SK-N-SH (cell line): ENCODE measurements at regions not wholly inside any gene's neighbourhood (a gene's known extent, or its start where the extent isn't known, plus 50 kb on each side); places are given as distances from the start of the nearest gene placed in this dataset.

Experiments
- CTCF ChIA-PET: fragments of 300-600, 350-600 bp; formaldehyde crosslinking; extraction: SDS; loops from one replicate; lab custom pipeline; 2021; lab: Yijun Ruan, JAX
- POLR2A ChIA-PET: fragments of 350-600 bp; sonication (Branson Sonifier 250); formaldehyde crosslinking; extraction: SDS; loops from one replicate; lab custom pipeline; 2020; ENCODE audit warnings: antibody characterized with exemption, inconsistent platforms; lab: Yijun Ruan, JAX
- DNase-seq: peaks from one replicate; pipeline ENCODE4 v3.0.0; 2012
- H2AFZ ChIP-seq: fragments of 200-600 bp; sonication (generic); 2 replicates; pipeline ENCODE4 v1.8.1; 2016; ENCODE audit warnings: antibody characterized with exemption, mild to moderate bottlenecking, low read depth
- H3F3A ChIP-seq: fragments of 200-600 bp; sonication (generic); replicated peaks from 2 replicates; pipeline ENCODE3; 2016; ENCODE audit warnings: antibody characterized with exemption, mild to moderate bottlenecking; ENCODE audit not compliant: insufficient read depth
- H3K27ac ChIP-seq, 2 experiments: fragments of 200-500 bp in 1 of 2; fragments of 200-600 bp in 1 of 2; sonication (Bioruptor generic) in 1 of 2; sonication (generic), shearing (Covaris generic) in 1 of 2; 2 replicates each; pipeline versions ENCODE4 v1.5.1 to v1.6.1; 2014 to 2016; ENCODE audit warnings: low read depth in 2 of 2, inconsistent platforms in 1 of 2, low read length in 1 of 2, mild to moderate bottlenecking in 1 of 2, mixed read lengths in 1 of 2
- H3K27me3 ChIP-seq: fragments of 200-600 bp; sonication (generic), shearing (Covaris generic); 2 replicates; pipeline ENCODE4 v1.6.1; 2016; ENCODE audit warnings: mixed run types; ENCODE audit not compliant: insufficient read depth
- H3K36me3 ChIP-seq, 2 experiments: fragments of 200-500 bp in 1 of 2; fragments of 200-600 bp in 1 of 2; sonication (Bioruptor generic) in 1 of 2; sonication (generic) in 1 of 2; replicated peaks in 1 of 2; 2 replicates each; pipeline versions ENCODE3 to v1.5.1; 2014 to 2016; ENCODE audit warnings: low read length in 1 of 2, mild to moderate bottlenecking in 1 of 2; ENCODE audit not compliant: insufficient read depth in 2 of 2, control insufficient read depth in 1 of 2
- H3K4me1 ChIP-seq, 2 experiments: fragments of 200-500 bp in 1 of 2; fragments of 200-600 bp in 1 of 2; sonication (Bioruptor generic) in 1 of 2; sonication (generic), shearing (Covaris generic) in 1 of 2; 2 replicates each; pipeline versions ENCODE4 v1.5.1 to v1.6.1; 2014 to 2016; ENCODE audit warnings: low read depth in 1 of 2, low read length in 1 of 2, mixed run types in 1 of 2; ENCODE audit not compliant: insufficient read depth in 2 of 2, control insufficient read depth in 1 of 2
- H3K4me2 ChIP-seq: fragments of 200-600 bp; sonication (generic), shearing (Covaris generic); 2 replicates; pipeline ENCODE4 v1.6.1; 2017; ENCODE audit warnings: mixed run types
- H3K4me3 ChIP-seq, 2 experiments: fragments of 200-500 bp in 1 of 2; fragments of 200-600 bp in 1 of 2; sonication (Bioruptor generic) in 1 of 2; sonication (generic), shearing (Covaris generic) in 1 of 2; 2 replicates each; pipeline versions ENCODE4 v1.5.1 to v1.8.1; 2014 to 2016; ENCODE audit warnings: low read depth in 2 of 2, inconsistent platforms in 1 of 2, low read length in 1 of 2, mild to moderate bottlenecking in 1 of 2, mixed read lengths in 1 of 2, moderate library complexity in 1 of 2
- H3K79me2 ChIP-seq: fragments of 200-600 bp; sonication (generic); 2 replicates; pipeline ENCODE4 v1.8.1; 2017; ENCODE audit warnings: mild to moderate bottlenecking; ENCODE audit not compliant: insufficient read depth
- H3K9ac ChIP-seq: fragments of 200-600 bp; sonication (generic); 2 replicates; pipeline ENCODE4 v1.6.1; 2017; ENCODE audit warnings: mixed run types
- H3K9me2 ChIP-seq: fragments of 200-600 bp; sonication (generic); 2 replicates; pipeline ENCODE4 v1.6.1; 2017; ENCODE audit warnings: mixed run types
- H3K9me3 ChIP-seq: fragments of 200-600 bp; sonication (generic); 2 replicates; pipeline ENCODE4 v1.6.1; 2017; ENCODE audit warnings: mixed run types, mild to moderate bottlenecking, moderate library complexity
- H4K20me1 ChIP-seq: fragments of 200-600 bp; sonication (generic); 2 replicates; pipeline ENCODE4 v1.6.1; 2017; ENCODE audit warnings: mild to moderate bottlenecking, mixed run types; ENCODE audit not compliant: insufficient read depth
- CTCF ChIP-seq: fragments of 200-600 bp; sonication (generic); IDR thresholded peaks from 2 replicates; pipeline ENCODE4 v1.6.1; 2017; ENCODE audit warnings: antibody characterized with exemption, mild to moderate bottlenecking, moderate library complexity
- EZH2phosphoT487 ChIP-seq: fragments of 200-600 bp; sonication (generic); IDR thresholded peaks from 2 replicates; pipeline ENCODE4 v1.6.1; 2017; ENCODE audit warnings: low read depth, mixed run types, mild to moderate bottlenecking, antibody characterized with exemption, moderate library complexity, borderline replicate concordance
- GABPA ChIP-seq: IDR thresholded peaks from 2 replicates; pipeline ENCODE4 v1.4.0; 2012; ENCODE audit warnings: low read depth, mild to moderate bottlenecking
- JUND ChIP-seq: IDR thresholded peaks from 2 replicates; pipeline ENCODE4 v1.4.0; 2012
- POLR2AphosphoS5 ChIP-seq: IDR thresholded peaks from 2 replicates; pipeline ENCODE4 v1.6.1; 2012; ENCODE audit warnings: low read depth, low read length
- SMC3 ChIP-seq: IDR thresholded peaks from 2 replicates; pipeline ENCODE4 v1.6.1; 2012; ENCODE audit warnings: low read depth, low read length, improper control_type of control experiment
- WGBS: methylation state at CpG from one replicate; pipeline ENCODE4 v1.1.6; 2017; ENCODE audit warnings: low lambda C conversion rate; 5-methylcytosine and 5-hydroxymethylcytosine counted together
- TF ChIP-seq, protein P1 (sequence below): IDR thresholded peaks from 2 replicates; pipeline ENCODE4 v1.6.1; 2012; ENCODE audit warnings: mild to moderate bottlenecking, low read depth, low read length, moderate library complexity

DNA sequence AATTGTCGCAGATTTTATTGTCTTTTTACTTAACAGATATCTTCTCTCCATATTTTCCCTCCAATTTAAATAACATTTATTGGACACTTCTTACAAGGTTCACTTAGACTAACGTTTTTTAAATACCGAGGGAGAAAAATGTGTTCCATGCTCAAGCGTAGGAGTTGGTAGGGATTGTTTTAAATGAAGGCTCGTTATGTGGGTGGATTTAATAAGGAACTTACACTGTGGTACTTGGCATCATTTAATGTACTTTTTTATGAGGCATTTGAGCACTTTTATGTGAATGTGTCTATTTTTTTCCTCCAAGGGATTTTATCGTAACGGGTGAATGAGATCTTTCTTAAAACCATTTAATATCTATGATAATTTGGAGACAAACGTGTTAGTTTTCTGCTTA is 125.0 kb upstream of the MTHFD1L start (continued):
- TF ChIP-seq, protein P1, sequence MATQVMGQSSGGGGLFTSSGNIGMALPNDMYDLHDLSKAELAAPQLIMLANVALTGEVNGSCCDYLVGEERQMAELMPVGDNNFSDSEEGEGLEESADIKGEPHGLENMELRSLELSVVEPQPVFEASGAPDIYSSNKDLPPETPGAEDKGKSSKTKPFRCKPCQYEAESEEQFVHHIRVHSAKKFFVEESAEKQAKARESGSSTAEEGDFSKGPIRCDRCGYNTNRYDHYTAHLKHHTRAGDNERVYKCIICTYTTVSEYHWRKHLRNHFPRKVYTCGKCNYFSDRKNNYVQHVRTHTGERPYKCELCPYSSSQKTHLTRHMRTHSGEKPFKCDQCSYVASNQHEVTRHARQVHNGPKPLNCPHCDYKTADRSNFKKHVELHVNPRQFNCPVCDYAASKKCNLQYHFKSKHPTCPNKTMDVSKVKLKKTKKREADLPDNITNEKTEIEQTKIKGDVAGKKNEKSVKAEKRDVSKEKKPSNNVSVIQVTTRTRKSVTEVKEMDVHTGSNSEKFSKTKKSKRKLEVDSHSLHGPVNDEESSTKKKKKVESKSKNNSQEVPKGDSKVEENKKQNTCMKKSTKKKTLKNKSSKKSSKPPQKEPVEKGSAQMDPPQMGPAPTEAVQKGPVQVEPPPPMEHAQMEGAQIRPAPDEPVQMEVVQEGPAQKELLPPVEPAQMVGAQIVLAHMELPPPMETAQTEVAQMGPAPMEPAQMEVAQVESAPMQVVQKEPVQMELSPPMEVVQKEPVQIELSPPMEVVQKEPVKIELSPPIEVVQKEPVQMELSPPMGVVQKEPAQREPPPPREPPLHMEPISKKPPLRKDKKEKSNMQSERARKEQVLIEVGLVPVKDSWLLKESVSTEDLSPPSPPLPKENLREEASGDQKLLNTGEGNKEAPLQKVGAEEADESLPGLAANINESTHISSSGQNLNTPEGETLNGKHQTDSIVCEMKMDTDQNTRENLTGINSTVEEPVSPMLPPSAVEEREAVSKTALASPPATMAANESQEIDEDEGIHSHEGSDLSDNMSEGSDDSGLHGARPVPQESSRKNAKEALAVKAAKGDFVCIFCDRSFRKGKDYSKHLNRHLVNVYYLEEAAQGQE, result no peak
- no peak for TF ChIP-seq JUND
- TF ChIP-seq, all 33 proteins: peak for 0

DNA sequence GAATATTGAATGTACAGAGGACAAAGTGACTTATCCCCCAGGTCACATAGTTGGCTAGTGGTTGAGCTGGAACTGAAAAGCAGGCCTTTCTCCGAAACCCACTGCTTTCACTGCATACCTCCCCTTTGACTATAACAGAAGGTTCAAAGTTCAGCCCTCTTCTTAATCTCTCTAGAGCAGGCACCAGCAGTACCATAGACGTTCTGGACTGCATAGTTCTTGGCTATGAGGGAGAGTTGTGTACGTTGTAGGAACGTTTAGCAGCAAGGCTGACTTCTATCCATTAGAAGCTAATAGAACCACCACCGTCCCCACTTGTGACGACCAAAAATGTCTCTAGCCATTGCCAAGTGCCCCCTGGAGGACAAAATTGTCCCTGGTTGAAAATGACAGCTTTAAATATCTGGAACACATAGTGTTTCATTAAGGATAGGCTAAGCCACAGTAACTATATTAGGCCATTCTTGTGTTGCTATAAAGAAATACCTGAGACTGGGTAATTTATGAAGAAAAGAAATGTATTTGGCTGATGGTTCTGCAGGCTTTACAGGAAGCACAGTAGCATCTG is 123.8 kb upstream of the MTHFD1L start:
- Histone ChIP-seq H3K27me3 (peaks cover 38% of the 10 kb centered on the region; the same call in 1 of the 2 replicates), H3K9ac (no peak overlapping the region), H3K4me3 (no peak overlapping the region), H4K20me1 (no peaks in the 10 kb centered on the region), H3F3A (no peaks in the 10 kb centered on the region), H3K9me3 (no peaks in the 10 kb centered on the region), H2AFZ (no peak overlapping the region), H3K36me3 (no peaks in the 10 kb centered on the region), H3K27ac (no peak overlapping the region), H3K79me2 (no peaks in the 10 kb centered on the region), H3K4me1 (no peaks in the 10 kb centered on the region), H3K9me2 (no peaks in the 10 kb centered on the region), H3K4me2 (no peak overlapping the region)
- POLR2A ChIA-PET, result no interaction called here
- no peak for DNase-seq
- CTCF ChIA-PET, result interaction anchor here (1.2 kb wide), 1 partner anchor 11 kb away, joined by 3 read pairs; no protein-coding TSS in a partner anchor
- TF ChIP-seq CTCF, result peak; percentile 27; the same call in 1 of the 2 replicates
- no peak for TF ChIP-seq GABPA
- WGBS, result 13% methylated on average over 5 of the region's 6 CpGs

DNA sequence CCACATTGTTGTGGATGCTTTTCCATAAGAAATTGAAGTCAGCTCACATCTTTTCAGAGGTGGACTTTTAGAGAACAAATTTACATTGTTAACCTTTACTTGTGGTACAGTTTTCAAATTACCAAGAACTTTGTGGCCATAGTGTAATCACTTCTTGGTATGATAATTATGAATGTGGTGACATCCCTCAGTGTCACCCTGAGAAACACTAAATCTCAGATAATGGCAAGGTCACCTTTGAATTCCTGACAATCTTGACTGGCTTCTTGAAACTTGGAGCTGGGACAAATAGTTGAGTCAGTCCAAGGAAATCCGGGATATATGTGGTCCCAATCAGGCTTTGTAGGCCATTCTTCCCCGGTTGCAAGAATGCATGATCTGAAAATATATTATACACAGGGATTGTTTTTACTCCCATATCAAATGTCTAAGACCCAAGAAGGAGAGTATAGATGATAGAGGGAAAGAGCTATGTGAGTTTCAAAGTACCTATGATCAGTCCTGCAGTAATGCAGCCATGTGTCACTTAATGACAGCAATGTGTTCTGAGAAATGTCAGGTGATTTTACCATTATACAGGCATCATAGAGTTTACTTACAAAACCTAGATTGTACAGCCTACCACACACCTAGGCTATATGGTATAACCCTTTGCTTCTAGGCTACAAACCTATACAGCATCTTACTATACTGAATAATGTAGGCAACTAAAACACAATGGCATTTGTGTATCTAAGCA is 120.8 kb upstream of the MTHFD1L start:
- no peak overlapping the region for H3K4me2 ChIP-seq
- no peak overlapping the region for H3K4me3 ChIP-seq
- no peaks in the 10 kb centered on the region for H4K20me1 ChIP-seq
- WGBS, result 0% methylated on average over 2 of the region's 2 CpGs
- no peak overlapping the region for H3K27ac ChIP-seq
- POLR2A ChIA-PET, result no interaction called here
- no peak for DNase-seq
- no peaks in the 10 kb centered on the region for H3K36me3 ChIP-seq
- peaks cover 26% of the 10 kb centered on the region; the same call in 1 of the 2 replicates for H3K27me3 ChIP-seq
- TF ChIP-seq SMC3 (no peak), EZH2phosphoT487 (no peak), POLR2AphosphoS5 (no peak)
- TF ChIP-seq, all 33 proteins: peak for 0
- CTCF ChIA-PET, result no interaction called here
- Histone ChIP-seq H2AFZ (no peak overlapping the region), H3K9me3 (no peaks in the 10 kb centered on the region), H3K9me2 (no peaks in the 10 kb centered on the region), H3K4me1 (no peaks in the 10 kb centered on the region), H3K9ac (no peak overlapping the region), H3K79me2 (no peaks in the 10 kb centered on the region), H3F3A (no peaks in the 10 kb centered on the region)
